ENCODE measurements at regions not wholly inside any gene's neighbourhood (a gene's known extent, or its start where the extent isn't known, plus 50 kb on each side); places are given as distances from the start of the nearest gene placed in this dataset.

- TF ChIP-seq PPARA (CRISPR knock-in tag; IDR thresholded peaks at IDR 0.05; ENCODE audit: borderline replicate concordance) (no peak), RARB (CRISPR knock-in tag; IDR thresholded peaks at IDR 0.05) (no peak), PATZ1 (CRISPR knock-in tag; IDR thresholded peaks at IDR 0.05; ENCODE audit: borderline replicate concordance) (no peak), TSHZ2 (CRISPR knock-in tag; IDR thresholded peaks at IDR 0.05) (no peak), ZFP3 (CRISPR knock-in tag; IDR thresholded peaks at IDR 0.05) (no peak), CSDC2 (CRISPR knock-in tag; IDR thresholded peaks at IDR 0.05) (no peak), SNAI2 (CRISPR knock-in tag; IDR thresholded peaks at IDR 0.05) (no peak), ZNF70 (CRISPR knock-in tag; IDR thresholded peaks at IDR 0.05) (no peak), ESRRG (CRISPR knock-in tag; IDR thresholded peaks at IDR 0.05) (no peak), ZC3H10 (CRISPR knock-in tag; IDR thresholded peaks at IDR 0.05) (no peak), ZNF8 (CRISPR knock-in tag; IDR thresholded peaks at IDR 0.05) (no peak), OSR1 (CRISPR knock-in tag; IDR thresholded peaks at IDR 0.05) (no peak), ARNTL (CRISPR knock-in tag; IDR thresholded peaks at IDR 0.05; ENCODE audit: borderline replicate concordance, low read depth) (no peak)
These were observed 417.2 kb downstream of the TLR4 start for GRCh38 chr9:118121361-118121760.
